Osteocyte (in vitro differentiated cells): ENCODE measurements at regions not wholly inside any gene's neighbourhood (a gene's known extent, or its start where the extent isn't known, plus 50 kb on each side); places are given as distances from the start of the nearest gene placed in this dataset.
"Not testable (repeated sequence)": the region's sequence is repeated elsewhere in the genome, so short reads cannot be mapped to it uniquely, and the experiment has no call there.

Experiments used
- DNase-seq: peaks from one replicate; pipeline ENCODE4 v3.0.0; 2021; ENCODE audit warnings: mixed read lengths; ENCODE audit not compliant: unreplicated experiment; ENCODE audit errors: extremely low spot score
- H3K27ac Mint-ChIP-seq: one replicate; pipeline ENCODE4 v1.8.0; 2021; ENCODE audit warnings: mild to moderate bottlenecking, mixed read lengths; ENCODE audit not compliant: unreplicated experiment
- H3K27me3 Mint-ChIP-seq: one replicate; pipeline ENCODE4 v1.8.0; 2021; ENCODE audit warnings: mixed read lengths; ENCODE audit not compliant: unreplicated experiment
- H3K36me3 Mint-ChIP-seq: one replicate; pipeline ENCODE4 v1.8.0; 2021; ENCODE audit warnings: mixed read lengths; ENCODE audit not compliant: unreplicated experiment
- H3K4me1 Mint-ChIP-seq: one replicate; pipeline ENCODE4 v1.8.0; 2021; ENCODE audit warnings: mixed read lengths; ENCODE audit not compliant: unreplicated experiment
- H3K4me3 Mint-ChIP-seq: one replicate; pipeline ENCODE4 v1.8.0; 2021; ENCODE audit warnings: mild to moderate bottlenecking, moderate library complexity, mixed read lengths; ENCODE audit not compliant: unreplicated experiment
- H3K9me3 Mint-ChIP-seq: one replicate; pipeline ENCODE4 v1.8.0; 2021; ENCODE audit warnings: mixed read lengths; ENCODE audit not compliant: unreplicated experiment
- TF ChIP-seq, protein P1 (sequence below): fragments of 200-600 bp; sonication (generic); IDR thresholded peaks from 2 replicates; pipeline ENCODE4 v1.5.0; 2021; ENCODE audit warnings: antibody characterized with exemption, mild to moderate bottlenecking, moderate library complexity

DNA sequence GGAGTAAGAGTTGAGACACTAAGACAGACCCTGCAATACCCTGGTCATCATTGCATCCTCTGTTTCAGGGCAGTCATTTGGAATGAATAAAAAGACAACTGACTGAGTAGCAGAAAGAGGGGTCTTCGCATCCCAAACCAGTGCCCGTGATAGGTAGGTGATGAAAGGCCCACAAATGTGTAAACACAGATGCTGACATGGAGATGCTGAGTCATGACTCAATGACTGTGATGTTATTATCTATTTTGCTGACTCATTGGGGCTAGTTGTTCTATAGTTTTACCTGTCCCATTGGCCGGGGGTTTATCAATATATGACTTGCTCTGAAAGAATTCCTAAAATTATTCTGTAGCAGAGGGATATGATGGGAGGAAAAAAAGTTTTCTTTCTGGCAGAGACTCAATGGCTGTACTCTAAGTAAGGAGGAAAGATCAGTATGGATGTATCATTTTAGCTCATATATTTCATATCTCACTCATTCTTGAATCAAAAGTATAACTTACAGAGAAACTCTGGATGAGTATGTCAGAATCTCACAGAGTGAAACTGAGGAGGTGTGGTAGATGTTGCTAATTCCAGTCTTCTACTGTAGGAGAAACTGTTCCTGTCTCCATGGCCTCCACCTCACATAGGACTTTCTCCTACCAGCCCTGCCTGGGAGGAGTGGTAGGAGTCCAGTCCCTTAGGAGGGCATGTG, 119.9 kb upstream of the PREP start:
- TF ChIP-seq, protein P1, sequence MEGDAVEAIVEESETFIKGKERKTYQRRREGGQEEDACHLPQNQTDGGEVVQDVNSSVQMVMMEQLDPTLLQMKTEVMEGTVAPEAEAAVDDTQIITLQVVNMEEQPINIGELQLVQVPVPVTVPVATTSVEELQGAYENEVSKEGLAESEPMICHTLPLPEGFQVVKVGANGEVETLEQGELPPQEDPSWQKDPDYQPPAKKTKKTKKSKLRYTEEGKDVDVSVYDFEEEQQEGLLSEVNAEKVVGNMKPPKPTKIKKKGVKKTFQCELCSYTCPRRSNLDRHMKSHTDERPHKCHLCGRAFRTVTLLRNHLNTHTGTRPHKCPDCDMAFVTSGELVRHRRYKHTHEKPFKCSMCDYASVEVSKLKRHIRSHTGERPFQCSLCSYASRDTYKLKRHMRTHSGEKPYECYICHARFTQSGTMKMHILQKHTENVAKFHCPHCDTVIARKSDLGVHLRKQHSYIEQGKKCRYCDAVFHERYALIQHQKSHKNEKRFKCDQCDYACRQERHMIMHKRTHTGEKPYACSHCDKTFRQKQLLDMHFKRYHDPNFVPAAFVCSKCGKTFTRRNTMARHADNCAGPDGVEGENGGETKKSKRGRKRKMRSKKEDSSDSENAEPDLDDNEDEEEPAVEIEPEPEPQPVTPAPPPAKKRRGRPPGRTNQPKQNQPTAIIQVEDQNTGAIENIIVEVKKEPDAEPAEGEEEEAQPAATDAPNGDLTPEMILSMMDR: no peak
- Mint-ChIP-seq H3K36me3 (no peaks in the 10 kb centered on the region), H3K4me1 (no peaks in the 10 kb centered on the region), H3K9me3 (no peaks in the 10 kb centered on the region), H3K27ac (no peak overlapping the region), H3K27me3 (no peaks in the 10 kb centered on the region), H3K4me3 (no peak overlapping the region)
- no peak for DNase-seq

DNA sequence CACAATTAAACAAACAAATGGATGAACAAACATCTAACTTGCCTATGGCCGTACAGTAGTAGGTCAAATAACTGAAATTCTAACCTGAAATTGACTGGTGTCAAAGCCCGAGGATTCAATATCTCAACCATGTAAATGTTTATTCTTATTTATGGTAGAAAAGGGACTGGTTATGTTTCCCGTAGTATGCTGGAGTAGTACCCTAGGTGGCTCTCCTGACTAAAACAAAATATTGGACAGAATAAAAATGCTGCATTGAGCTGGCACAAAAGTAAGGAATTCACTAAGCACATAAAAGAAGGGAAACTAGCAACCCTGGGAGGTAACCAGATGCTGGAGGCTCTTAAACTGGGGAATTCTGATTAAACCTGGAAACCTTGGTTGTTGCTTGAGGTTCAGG, 117.1 kb upstream of the PREP start:
- Mint-ChIP-seq H3K36me3 (no peaks in the 10 kb centered on the region), H3K9me3 (no peaks in the 10 kb centered on the region), H3K4me1 (no peaks in the 10 kb centered on the region), H3K4me3 (no peak overlapping the region), H3K27me3 (peaks cover 3% of the 10 kb centered on the region), H3K27ac (no peak overlapping the region)
- TF ChIP-seq, protein P1: no peak
- DNase-seq: no peak

DNA sequence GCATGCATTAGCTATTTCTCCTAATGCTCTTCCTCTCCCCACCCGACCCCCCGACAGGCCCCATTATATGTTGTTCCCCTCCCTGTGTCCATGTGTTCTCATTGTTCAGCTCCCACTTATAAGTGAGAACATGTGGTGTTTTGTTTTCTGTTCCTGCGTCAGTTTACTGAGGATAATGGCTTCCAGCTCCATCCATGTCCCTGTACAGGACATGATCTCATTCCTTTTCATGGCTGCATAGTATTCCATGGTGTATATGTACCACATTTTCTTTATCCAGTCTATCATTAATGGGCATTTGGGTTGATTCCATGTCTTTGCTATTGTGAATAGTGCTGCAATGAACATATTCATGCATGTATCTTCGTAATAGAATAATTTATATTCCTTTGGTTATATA, 116.1 kb upstream of the PREP start:
- not testable (repeated sequence) for DNase-seq, H3K36me3 Mint-ChIP-seq, H3K4me3 Mint-ChIP-seq, H3K9me3 Mint-ChIP-seq, H3K27me3 Mint-ChIP-seq, H3K4me1 Mint-ChIP-seq, H3K27ac Mint-ChIP-seq

DNA sequence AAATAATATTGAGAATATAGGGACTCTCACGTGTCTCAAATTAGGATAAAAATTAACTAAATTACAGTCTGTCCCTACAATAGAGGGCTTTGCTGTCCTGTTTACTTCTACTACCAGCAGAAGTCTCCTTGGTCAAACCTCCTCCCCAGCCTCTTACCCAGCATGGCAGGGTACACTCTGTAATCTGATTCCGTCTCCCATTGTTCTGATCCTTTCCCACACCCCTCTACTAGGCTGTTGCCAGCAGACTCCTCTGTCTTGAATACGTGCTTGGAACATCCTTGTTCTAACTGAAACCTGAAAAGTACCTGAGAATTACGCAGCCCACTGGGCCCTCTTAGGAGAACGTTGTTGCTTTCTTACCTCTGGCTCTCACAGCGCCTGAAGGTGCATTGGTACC, 112.2 kb upstream of the PREP start:
- no peak overlapping the region for H3K27ac Mint-ChIP-seq
- TF ChIP-seq, protein P1: no peak
- H3K9me3 Mint-ChIP-seq: no peaks in the 10 kb centered on the region
- H3K4me3 Mint-ChIP-seq: no peak overlapping the region
- H3K27me3 Mint-ChIP-seq: peaks cover 5% of the 10 kb centered on the region
- no peak for DNase-seq
- H3K36me3 Mint-ChIP-seq: no peaks in the 10 kb centered on the region
- peaks cover 6% of the 10 kb centered on the region for H3K4me1 Mint-ChIP-seq

DNA sequence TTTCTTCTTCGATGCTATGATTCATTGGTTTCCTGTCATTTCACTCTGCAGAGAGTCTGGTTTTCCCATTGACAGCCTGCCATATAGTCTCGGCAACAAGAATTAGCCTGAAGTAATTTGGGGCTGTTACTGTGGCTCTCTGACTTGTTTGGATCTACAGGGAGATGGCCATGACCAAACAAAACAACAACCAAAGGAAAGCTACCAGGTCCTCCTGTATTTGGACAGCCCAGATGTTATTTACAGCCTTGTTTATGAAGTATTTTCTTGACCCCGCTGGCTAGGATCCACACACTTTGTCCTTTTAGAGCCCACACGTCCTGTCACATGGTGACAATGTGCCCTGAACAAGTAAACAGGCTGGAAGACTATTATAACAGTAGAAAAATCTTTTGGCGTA, 111.4 kb upstream of the PREP start:
- TF ChIP-seq, protein P1: no peak
- no peak for DNase-seq
- Mint-ChIP-seq H3K36me3 (no peaks in the 10 kb centered on the region), H3K4me3 (no peak overlapping the region), H3K27ac (no peak overlapping the region), H3K27me3 (peaks cover 5% of the 10 kb centered on the region), H3K4me1 (peaks cover 13% of the 10 kb centered on the region), H3K9me3 (no peaks in the 10 kb centered on the region)

DNA sequence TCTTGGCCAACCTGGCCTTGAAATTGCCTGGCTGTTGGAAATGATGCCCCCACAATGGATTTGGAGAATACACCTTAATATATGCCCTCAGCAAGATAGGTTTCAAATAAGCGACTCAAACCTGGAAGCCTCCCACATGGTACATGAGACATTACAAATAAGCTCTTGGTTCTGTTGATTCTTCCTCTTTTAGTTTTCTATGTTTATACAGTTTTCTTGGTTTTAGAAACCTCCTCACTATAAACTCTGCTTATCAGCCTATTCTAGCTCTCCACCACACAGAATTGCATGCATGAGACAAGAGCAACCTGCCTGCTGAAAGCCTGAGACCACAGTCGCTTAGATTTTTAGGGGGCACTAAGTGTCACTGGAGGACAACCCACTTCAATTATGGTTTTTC, 108.8 kb upstream of the PREP start:
- no peaks in the 10 kb centered on the region for H3K36me3 Mint-ChIP-seq
- no peak for DNase-seq
- peaks cover 17% of the 10 kb centered on the region for H3K4me1 Mint-ChIP-seq
- TF ChIP-seq, protein P1: no peak
- no peak overlapping the region for H3K27ac Mint-ChIP-seq
- H3K27me3 Mint-ChIP-seq: peaks cover 5% of the 10 kb centered on the region
- no peak overlapping the region for H3K4me3 Mint-ChIP-seq
- H3K9me3 Mint-ChIP-seq: no peaks in the 10 kb centered on the region
